ENCODE measurements at regions not wholly inside any gene's neighbourhood (a gene's known extent, or its start where the extent isn't known, plus 50 kb on each side); places are given as distances from the start of the nearest gene placed in this dataset.

DNA sequence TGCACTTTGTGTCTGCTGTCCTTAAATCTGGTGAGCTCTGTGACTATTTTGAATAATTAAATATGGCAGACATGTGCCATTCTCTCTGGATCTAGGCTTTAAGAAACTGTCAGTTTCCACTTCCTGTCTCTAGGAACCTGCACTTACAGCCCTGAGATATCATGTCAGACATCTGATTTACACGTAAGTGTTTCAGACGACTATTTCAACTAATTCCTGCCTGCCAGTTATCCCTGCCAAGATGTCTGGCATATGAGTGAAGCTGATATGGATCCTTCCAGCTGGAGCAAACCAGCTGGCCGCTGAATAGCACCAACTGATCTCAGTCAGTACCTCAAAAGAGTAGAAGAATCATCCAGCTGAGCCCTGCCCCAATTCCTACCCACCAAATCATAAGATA is 362.2 kb upstream of the SMIM30 start:
- Mint-ChIP-seq H3K36me3 (ENCODE audit: insufficient read depth, unreplicated experiment) (no peaks in the 10 kb centered on the region), H3K27ac (ENCODE audit: low read depth, unreplicated experiment) (no peak overlapping the region), H3K27me3 (ENCODE audit: insufficient read depth, unreplicated experiment) (no peaks in the 10 kb centered on the region), H3K4me1 (ENCODE audit: insufficient read depth, unreplicated experiment) (no peaks in the 10 kb centered on the region), H3K9me3 (ENCODE audit: unreplicated experiment) (no peaks in the 10 kb centered on the region), H3K4me3 (ENCODE audit: unreplicated experiment) (no peak overlapping the region)
- DNase-seq (ENCODE audit: unreplicated experiment): no peak
- TF ChIP-seq, protein P1, sequence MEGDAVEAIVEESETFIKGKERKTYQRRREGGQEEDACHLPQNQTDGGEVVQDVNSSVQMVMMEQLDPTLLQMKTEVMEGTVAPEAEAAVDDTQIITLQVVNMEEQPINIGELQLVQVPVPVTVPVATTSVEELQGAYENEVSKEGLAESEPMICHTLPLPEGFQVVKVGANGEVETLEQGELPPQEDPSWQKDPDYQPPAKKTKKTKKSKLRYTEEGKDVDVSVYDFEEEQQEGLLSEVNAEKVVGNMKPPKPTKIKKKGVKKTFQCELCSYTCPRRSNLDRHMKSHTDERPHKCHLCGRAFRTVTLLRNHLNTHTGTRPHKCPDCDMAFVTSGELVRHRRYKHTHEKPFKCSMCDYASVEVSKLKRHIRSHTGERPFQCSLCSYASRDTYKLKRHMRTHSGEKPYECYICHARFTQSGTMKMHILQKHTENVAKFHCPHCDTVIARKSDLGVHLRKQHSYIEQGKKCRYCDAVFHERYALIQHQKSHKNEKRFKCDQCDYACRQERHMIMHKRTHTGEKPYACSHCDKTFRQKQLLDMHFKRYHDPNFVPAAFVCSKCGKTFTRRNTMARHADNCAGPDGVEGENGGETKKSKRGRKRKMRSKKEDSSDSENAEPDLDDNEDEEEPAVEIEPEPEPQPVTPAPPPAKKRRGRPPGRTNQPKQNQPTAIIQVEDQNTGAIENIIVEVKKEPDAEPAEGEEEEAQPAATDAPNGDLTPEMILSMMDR (IDR thresholded peaks at IDR 0.05; ENCODE audit: unreplicated experiment): no peak
- BruUV-seq (replicated peaks): no TSS peak
- ChIA-PET CTCF (interaction anchor here (0.6 to 0.7 kb wide), 2 partner anchors 120 to 190 kb away, joined by 3 to 4 read pairs; no protein-coding TSS in a partner anchor), POLR2A (no interaction called here)
- intact Hi-C loops (cut with micrococcal nuclease): no loop called here

DNA sequence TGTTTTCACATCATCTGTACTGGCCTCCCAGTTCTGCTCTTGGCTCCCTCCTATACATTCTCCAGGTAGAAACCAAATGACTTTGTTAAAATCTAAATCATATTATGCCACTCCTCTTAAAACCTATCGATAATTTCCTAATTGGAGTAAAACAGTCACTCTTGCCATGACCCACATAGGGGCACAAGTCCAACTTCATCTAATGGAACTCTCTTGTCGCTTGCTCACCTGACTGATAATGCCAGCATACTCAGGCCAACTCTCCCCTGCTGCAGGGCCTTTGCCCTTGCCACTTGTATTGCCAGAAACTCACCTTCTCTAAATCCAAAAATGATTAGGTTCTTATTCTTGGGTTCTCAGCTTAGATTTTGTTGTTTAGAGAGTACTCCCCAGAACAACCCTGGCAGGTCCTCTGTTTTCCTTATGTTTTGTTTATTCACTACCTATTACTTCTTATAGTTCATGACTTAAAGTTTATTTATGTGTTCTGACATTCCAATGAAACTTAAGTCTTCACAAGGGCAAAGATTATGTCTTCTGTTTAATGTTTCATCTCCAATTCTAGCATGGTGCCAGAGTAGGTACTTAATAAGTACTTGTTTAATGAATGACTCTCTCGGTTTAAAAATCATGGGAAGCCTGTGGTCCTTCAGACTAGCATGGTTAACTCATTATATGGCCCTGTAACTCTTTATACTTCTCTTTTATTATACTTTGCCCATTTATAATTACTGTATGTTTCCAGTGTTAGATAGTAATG is 345.9 kb upstream of the SMIM30 start:
- BruUV-seq (replicated peaks): no TSS peak
- H3K27me3 Mint-ChIP-seq (ENCODE audit: insufficient read depth, unreplicated experiment): no peaks in the 10 kb centered on the region
- intact Hi-C loops (cut with micrococcal nuclease): no loop called here
- no peak overlapping the region for H3K27ac Mint-ChIP-seq (ENCODE audit: low read depth, unreplicated experiment)
- H3K4me1 Mint-ChIP-seq (ENCODE audit: insufficient read depth, unreplicated experiment): no peaks in the 10 kb centered on the region
- POLR2A ChIA-PET: no interaction called here
- DNase-seq (ENCODE audit: unreplicated experiment): no peak
- H3K9me3 Mint-ChIP-seq (ENCODE audit: unreplicated experiment): no peaks in the 10 kb centered on the region
- CTCF ChIA-PET: no interaction called here
- H3K4me3 Mint-ChIP-seq (ENCODE audit: unreplicated experiment): no peak overlapping the region
- TF ChIP-seq, protein P1 (IDR thresholded peaks at IDR 0.05; ENCODE audit: unreplicated experiment): no peak
- H3K36me3 Mint-ChIP-seq (ENCODE audit: insufficient read depth, unreplicated experiment): no peaks in the 10 kb centered on the region

DNA sequence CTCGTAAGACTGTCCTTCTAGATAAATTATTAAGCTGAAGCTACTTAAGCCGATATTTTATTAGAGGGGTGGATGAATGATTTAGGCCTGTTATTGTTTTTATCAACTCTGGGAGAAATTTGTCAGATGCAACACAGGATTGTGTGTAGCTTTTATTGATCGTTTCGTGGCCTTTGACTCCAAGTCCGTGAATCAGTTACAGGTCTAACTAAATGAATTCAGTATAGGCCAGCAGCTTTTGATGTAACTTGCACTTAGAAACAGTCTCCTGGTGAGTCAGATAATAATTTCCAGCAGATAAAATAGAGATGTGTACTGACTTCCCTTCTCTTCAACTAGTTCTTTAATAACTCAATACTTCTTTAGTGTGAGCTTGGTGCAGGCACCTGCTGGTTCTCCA is 341.7 kb upstream of the SMIM30 start:
- Mint-ChIP-seq H3K27me3 (ENCODE audit: insufficient read depth, unreplicated experiment) (no peaks in the 10 kb centered on the region), H3K4me1 (ENCODE audit: insufficient read depth, unreplicated experiment) (no peaks in the 10 kb centered on the region), H3K4me3 (ENCODE audit: unreplicated experiment) (no peak overlapping the region), H3K27ac (ENCODE audit: low read depth, unreplicated experiment) (no peak overlapping the region), H3K9me3 (ENCODE audit: unreplicated experiment) (no peaks in the 10 kb centered on the region), H3K36me3 (ENCODE audit: insufficient read depth, unreplicated experiment) (no peaks in the 10 kb centered on the region)
- CTCF ChIA-PET: interaction anchor here (0.7 kb wide), 2 partner anchors 19 to 249 kb away, joined by 3 to 4 read pairs; no protein-coding TSS in a partner anchor
- no peak for DNase-seq (ENCODE audit: unreplicated experiment)
- BruUV-seq (replicated peaks): no TSS peak
- intact Hi-C loops (cut with micrococcal nuclease): no loop called here
- TF ChIP-seq, protein P1 (IDR thresholded peaks at IDR 0.05; ENCODE audit: unreplicated experiment): no peak
- POLR2A ChIA-PET: no interaction called here

DNA sequence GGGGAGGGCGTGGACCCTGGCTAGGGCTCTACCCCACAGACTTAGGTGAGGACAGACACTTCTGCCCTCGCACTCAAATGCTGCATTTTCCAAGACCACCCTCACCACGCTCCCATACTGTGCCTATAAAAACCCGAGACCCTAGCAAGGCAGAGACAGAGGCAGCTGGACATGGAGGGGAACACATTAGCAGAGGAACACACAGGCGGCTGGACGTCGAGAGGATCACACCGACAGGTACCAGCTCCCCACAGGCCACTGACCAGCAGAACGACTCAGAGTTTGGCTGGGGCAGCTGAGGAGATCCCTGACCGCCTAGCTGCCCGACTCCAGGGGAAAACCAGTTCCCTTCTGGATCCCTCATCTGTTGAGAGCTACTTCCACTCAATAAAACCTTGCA is 338.2 kb upstream of the SMIM30 start:
- no peak for DNase-seq (ENCODE audit: unreplicated experiment)
- no TSS peak for BruUV-seq (replicated peaks)
- Mint-ChIP-seq H3K4me3 (ENCODE audit: unreplicated experiment) (no peak overlapping the region), H3K27ac (ENCODE audit: low read depth, unreplicated experiment) (no peak overlapping the region), H3K9me3 (ENCODE audit: unreplicated experiment) (no peaks in the 10 kb centered on the region), H3K4me1 (ENCODE audit: insufficient read depth, unreplicated experiment) (no peaks in the 10 kb centered on the region), H3K27me3 (ENCODE audit: insufficient read depth, unreplicated experiment) (no peaks in the 10 kb centered on the region), H3K36me3 (ENCODE audit: insufficient read depth, unreplicated experiment) (no peaks in the 10 kb centered on the region)
- ChIA-PET POLR2A (no interaction called here), CTCF (no interaction called here)
- intact Hi-C loops (cut with micrococcal nuclease): no loop called here
- TF ChIP-seq, protein P1 (IDR thresholded peaks at IDR 0.05; ENCODE audit: unreplicated experiment): no peak
